Gastrocnemius medialis (tissue), 4 donors: ENCODE measurements at regions not wholly inside any gene's neighbourhood (a gene's known extent, or its start where the extent isn't known, plus 50 kb on each side); places are given as distances from the start of the nearest gene placed in this dataset.

Experiments
- CTCF ChIP-seq, 5 experiments: fragments of 450-650 bp in 3 of 5; fragments of 200-600 bp in 2 of 5; sonication (generic) in 2 of 5; IDR thresholded peaks in 4 of 5; conservative IDR thresholded peaks in 1 of 5; 1 replicate in 4 of 5; 2 replicates in 1 of 5; pipeline ENCODE4 v1.5.1; 2016 to 2019; ENCODE audit warnings: antibody characterized with exemption in 5 of 5, mild to moderate bottlenecking in 3 of 5, moderate library complexity in 3 of 5
- POLR2A ChIP-seq, 2 donors: fragments of 450-650 bp; IDR thresholded peaks; one replicate each; pipeline ENCODE4 v1.6.1; 2017; ENCODE audit warnings: antibody characterized with exemption in 2 of 2, mild to moderate bottlenecking in 2 of 2, moderate library complexity in 2 of 2

GRCh38 chr22:49166746-49167145 is 660.9 kb downstream of the BRD1 start:
- no peak for TF ChIP-seq POLR2A (IDR thresholded peaks at IDR 0.05)
- TF ChIP-seq CTCF (IDR thresholded peaks at IDR 0.05 in 4 of 5, conservative IDR thresholded peaks at IDR 0.05 in 1 of 5): no peak
